ENCODE measurements at regions not wholly inside any gene's neighbourhood (a gene's known extent, or its start where the extent isn't known, plus 50 kb on each side); places are given as distances from the start of the nearest gene placed in this dataset.

DNA sequence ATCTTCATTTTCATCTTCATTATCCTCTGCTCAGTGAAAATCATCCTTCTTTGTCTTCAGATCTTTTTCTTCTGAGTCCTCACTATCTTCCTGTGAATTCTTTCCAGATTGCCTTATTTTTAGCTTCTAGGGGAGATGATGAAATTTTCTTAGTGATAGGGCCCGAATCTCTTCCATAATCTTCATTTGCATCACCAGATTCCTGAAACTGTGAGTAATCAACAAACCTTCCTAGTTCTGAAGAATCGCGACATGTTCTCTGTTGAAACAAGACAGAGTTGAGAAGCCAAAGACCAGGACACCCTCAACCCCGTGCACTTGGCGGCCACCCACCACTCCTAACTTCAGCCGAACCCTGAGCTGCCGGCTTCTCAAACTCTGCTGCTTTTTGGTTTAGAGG lies 92.8 kb upstream of the CDC42BPA start:
- TF ChIP-seq, protein P1, sequence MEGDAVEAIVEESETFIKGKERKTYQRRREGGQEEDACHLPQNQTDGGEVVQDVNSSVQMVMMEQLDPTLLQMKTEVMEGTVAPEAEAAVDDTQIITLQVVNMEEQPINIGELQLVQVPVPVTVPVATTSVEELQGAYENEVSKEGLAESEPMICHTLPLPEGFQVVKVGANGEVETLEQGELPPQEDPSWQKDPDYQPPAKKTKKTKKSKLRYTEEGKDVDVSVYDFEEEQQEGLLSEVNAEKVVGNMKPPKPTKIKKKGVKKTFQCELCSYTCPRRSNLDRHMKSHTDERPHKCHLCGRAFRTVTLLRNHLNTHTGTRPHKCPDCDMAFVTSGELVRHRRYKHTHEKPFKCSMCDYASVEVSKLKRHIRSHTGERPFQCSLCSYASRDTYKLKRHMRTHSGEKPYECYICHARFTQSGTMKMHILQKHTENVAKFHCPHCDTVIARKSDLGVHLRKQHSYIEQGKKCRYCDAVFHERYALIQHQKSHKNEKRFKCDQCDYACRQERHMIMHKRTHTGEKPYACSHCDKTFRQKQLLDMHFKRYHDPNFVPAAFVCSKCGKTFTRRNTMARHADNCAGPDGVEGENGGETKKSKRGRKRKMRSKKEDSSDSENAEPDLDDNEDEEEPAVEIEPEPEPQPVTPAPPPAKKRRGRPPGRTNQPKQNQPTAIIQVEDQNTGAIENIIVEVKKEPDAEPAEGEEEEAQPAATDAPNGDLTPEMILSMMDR (IDR thresholded peaks at IDR 0.05) = no peak
- TF ChIP-seq POLR2A (IDR thresholded peaks at IDR 0.05) = no peak
